IMR-90 (cell line): ENCODE measurements at regions not wholly inside any gene's neighbourhood (a gene's known extent, or its start where the extent isn't known, plus 50 kb on each side); places are given as distances from the start of the nearest gene placed in this dataset.

Experiments
- ATAC-seq: fragments of 200-7000 bp; cut with Tn5 transposase; 2 replicates; pipeline ENCODE4 v1.9.1; 2020; ENCODE audit warnings: low read depth, mild to moderate bottlenecking, moderate library complexity
- BruUV-seq: library from RNA; stranded (reverse); fragments of 400-500 nt; replicated peaks from 2 replicates; lab custom pipeline; 2021; lab: Mats Ljungman, UMichigan
- CTCF ChIA-PET: fragments of 300-600 bp; formaldehyde crosslinking; extraction: SDS; loops from one replicate; lab custom pipeline; 2021; ENCODE audit warnings: antibody characterized with exemption; lab: Yijun Ruan, JAX
- POLR2A ChIA-PET: fragments of 300-600 bp; sonication (Branson Sonifier 250); formaldehyde crosslinking; loops from one replicate; lab custom pipeline; 2022; ENCODE audit warnings: antibody characterized with exemption; ENCODE audit not compliant: unreplicated experiment; lab: Charles Lee
- DNase-seq: peaks from one replicate; pipeline ENCODE4 v3.0.0; 2013
- H2AFZ ChIP-seq: replicated peaks from 2 replicates; pipeline ENCODE3; 2013; ENCODE audit warnings: low read length, mild to moderate bottlenecking; ENCODE audit not compliant: poor library complexity
- H2AK5ac ChIP-seq: 2 replicates; pipeline ENCODE4 v1.6.1; 2013; ENCODE audit warnings: low read depth, low read length, inconsistent platforms
- H2AK9ac ChIP-seq: replicated peaks from 2 replicates; pipeline ENCODE3; 2013; ENCODE audit warnings: mild to moderate bottlenecking, low read depth, low read length, moderate library complexity; ENCODE audit not compliant: poor library complexity
- H2BK120ac ChIP-seq: 2 replicates; pipeline ENCODE4 v1.6.1; 2013; ENCODE audit warnings: low read depth, low read length, inconsistent platforms
- H2BK15ac ChIP-seq: 3 replicates; pipeline ENCODE4 v1.6.1; 2013; ENCODE audit warnings: low read depth, low read length, inconsistent platforms
- H2BK20ac ChIP-seq: 2 replicates; pipeline ENCODE4 v1.6.1; 2013; ENCODE audit warnings: low read depth, mild to moderate bottlenecking, inconsistent platforms, low read length, moderate library complexity
- H2BK5ac ChIP-seq: 2 replicates; pipeline ENCODE4 v1.6.1; 2013; ENCODE audit warnings: mild to moderate bottlenecking, low read depth, low read length, inconsistent platforms; ENCODE audit not compliant: poor library complexity, severe bottlenecking
- H3K14ac ChIP-seq: replicated peaks from 2 replicates; pipeline ENCODE4 v1.6.1; 2013; ENCODE audit warnings: low read depth, low read length, inconsistent platforms
- H3K18ac ChIP-seq: 2 replicates; pipeline ENCODE4 v1.6.1; 2013; ENCODE audit warnings: low read depth, low read length, control low read depth
- H3K23ac ChIP-seq: 2 replicates; pipeline ENCODE4 v1.6.1; 2013; ENCODE audit warnings: low read depth, low read length, inconsistent platforms
- H3K27ac ChIP-seq: 2 replicates; pipeline ENCODE4 v1.5.1; 2013; ENCODE audit warnings: mild to moderate bottlenecking, control low read depth, low read length; ENCODE audit not compliant: insufficient read depth
- H3K27me3 ChIP-seq: 2 replicates; pipeline ENCODE4 v1.6.1; 2013; ENCODE audit warnings: low read length; ENCODE audit not compliant: control insufficient read depth, insufficient read depth
- H3K36me3 ChIP-seq: 2 replicates; pipeline ENCODE4 v1.6.1; 2013; ENCODE audit warnings: low read length, mixed read lengths; ENCODE audit not compliant: control insufficient read depth, insufficient read depth
- H3K4ac ChIP-seq: 2 replicates; pipeline ENCODE4 v1.6.1; 2013; ENCODE audit warnings: low read depth, low read length, inconsistent platforms
- H3K4me1 ChIP-seq: 2 replicates; pipeline ENCODE4 v1.6.1; 2013; ENCODE audit warnings: low read length, mixed read lengths; ENCODE audit not compliant: control insufficient read depth, insufficient read depth
- H3K4me2 ChIP-seq: 2 replicates; pipeline ENCODE4 v1.6.1; 2013; ENCODE audit warnings: low read depth, mild to moderate bottlenecking, control low read depth, low read length, moderate library complexity
- H3K4me3 ChIP-seq: 2 replicates; pipeline ENCODE4 v1.5.1; 2013; ENCODE audit warnings: low read depth, mild to moderate bottlenecking, control low read depth, low read length, moderate library complexity; ENCODE audit not compliant: insufficient read depth
- H3K56ac ChIP-seq: 2 replicates; pipeline ENCODE4 v1.6.1; 2013; ENCODE audit warnings: low read length, inconsistent platforms; ENCODE audit not compliant: insufficient read depth; ENCODE audit errors: extremely low read depth
- H3K79me1 ChIP-seq, 2 experiments: 2 replicates each; pipeline ENCODE4 v1.6.1; 2013; ENCODE audit warnings: low read length in 2 of 2, inconsistent platforms in 1 of 2, low read depth in 1 of 2
- H3K9ac ChIP-seq: 2 replicates; pipeline ENCODE4 v1.6.1; 2013; ENCODE audit warnings: low read depth, low read length, control low read depth
- H3K9me1 ChIP-seq: 2 replicates; pipeline ENCODE4 v1.6.1; 2013; ENCODE audit warnings: low read length, inconsistent platforms; ENCODE audit not compliant: insufficient read depth
- H3K9me3 ChIP-seq: 2 replicates; pipeline ENCODE4 v1.6.1; 2013; ENCODE audit warnings: low read length; ENCODE audit not compliant: control insufficient read depth, insufficient read depth
- H4K20me1 ChIP-seq: 2 replicates; pipeline ENCODE4 v1.6.1; 2013; ENCODE audit warnings: low read length, inconsistent platforms; ENCODE audit not compliant: insufficient read depth
- H4K5ac ChIP-seq: 2 replicates; pipeline ENCODE4 v1.6.1; 2013; ENCODE audit warnings: mild to moderate bottlenecking, low read depth, low read length, control low read depth
- H4K8ac ChIP-seq, 2 experiments: 2 replicates each; pipeline ENCODE4 v1.6.1; 2013; ENCODE audit warnings: low read depth in 2 of 2, low read length in 2 of 2, control low read depth in 1 of 2, inconsistent platforms in 1 of 2
- H4K91ac ChIP-seq: 2 replicates; pipeline ENCODE4 v1.6.1; 2013; ENCODE audit warnings: low read depth, low read length, inconsistent platforms; ENCODE audit not compliant: insufficient read depth
- CHD1 ChIP-seq: IDR thresholded peaks from 2 replicates; pipeline ENCODE4 v1.6.1; 2012; ENCODE audit warnings: low read depth, low read length, improper control_type of control experiment
- CTCF ChIP-seq: conservative IDR thresholded peaks from 2 replicates; pipeline ENCODE4 v1.5.1; 2012; ENCODE audit warnings: mild to moderate bottlenecking, low read depth, low read length, improper control_type of control experiment
- MXI1 ChIP-seq: IDR thresholded peaks from 2 replicates; pipeline ENCODE4 v1.6.1; 2012; ENCODE audit warnings: low read depth, mild to moderate bottlenecking, low read length, moderate library complexity, borderline replicate concordance
- RAD21 ChIP-seq: IDR thresholded peaks from 2 replicates; pipeline ENCODE4 v1.6.1; 2012; ENCODE audit warnings: low read length, improper control_type of control experiment
- SMC3 ChIP-seq: fragments of 150-350 bp; IDR thresholded peaks from 2 replicates; pipeline ENCODE4 v1.6.1; 2016; ENCODE audit warnings: low read depth, mild to moderate bottlenecking, antibody characterized with exemption, low read length, moderate library complexity
- WGBS, 2 experiments: methylation state at CpG; one replicate each; pipeline versions ENCODE4 v1.1.5 to v1.1.7; 2013; ENCODE audit warnings: missing lambda C conversion rate in 2 of 2; ENCODE audit not compliant: insufficient read length in 1 of 2; ENCODE audit errors: extremely low coverage in 2 of 2; 5-methylcytosine and 5-hydroxymethylcytosine counted together
- dilution Hi-C: fragments of 300-500 bp; cut with HindIII; formaldehyde crosslinking; loops from one replicate; pipeline ENCODE4 v1.14.3; 2018; ENCODE audit warnings: low sequenced_read_pairs; ENCODE audit not compliant: unreplicated experiment
- in situ Hi-C: fragments of 300-500 bp; cut with MboI; formaldehyde crosslinking; loops from 3 replicates; pipeline ENCODE4 v1.14.3; 2019; ENCODE audit warnings: low sequenced_read_pairs, inconsistent platforms, mixed read lengths
- intact Hi-C: fragments of 100-400 bp; cut with micrococcal nuclease; formaldehyde crosslinking; loops from 2 replicates; pipeline ENCODE4 v1.10.0; 2022

DNA sequence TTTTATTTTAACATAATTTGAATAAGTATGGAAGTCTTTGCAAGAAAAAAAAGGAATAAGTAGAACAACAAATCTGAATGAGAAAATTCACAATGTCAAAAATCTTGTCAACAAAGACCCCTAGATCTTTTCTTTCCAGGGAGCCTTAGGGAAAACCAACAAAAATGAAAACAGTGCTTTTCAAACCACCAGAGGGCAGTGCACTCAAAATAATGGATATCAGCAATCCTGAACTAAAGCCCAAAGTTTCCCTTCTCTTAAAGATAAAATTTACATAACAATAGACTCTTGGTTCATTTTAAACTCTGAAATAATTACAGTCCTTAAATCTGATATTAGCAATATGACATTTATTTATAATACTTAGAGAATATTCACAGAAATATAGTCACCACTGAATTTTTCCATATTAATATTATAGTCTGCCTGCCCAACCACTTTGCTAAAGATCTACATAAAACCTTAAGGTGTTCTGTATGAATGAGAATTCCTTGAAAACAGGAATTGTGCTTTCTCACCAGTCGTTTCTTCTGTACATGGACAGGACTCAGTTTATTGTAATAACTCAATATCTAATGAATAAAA is 105.3 kb upstream of the BMP5 start:
- Histone ChIP-seq H4K91ac (no peak overlapping the region), H4K8ac (no peak overlapping the region), H3K27me3 (peaks cover 4% of the 10 kb centered on the region), H3K36me3 (no peaks in the 10 kb centered on the region), H3K4me2 (no peak overlapping the region), H2BK5ac (no peak overlapping the region), H2BK15ac (no peak overlapping the region), H3K4ac (no peak overlapping the region), H2AK9ac (no peak overlapping the region), H3K9me1 (no peaks in the 10 kb centered on the region), H4K5ac (no peak overlapping the region), H2BK120ac (no peak overlapping the region), H2AFZ (no peak overlapping the region), H3K27ac (no peak overlapping the region), H3K23ac (no peak overlapping the region), H4K20me1 (no peaks in the 10 kb centered on the region), H3K14ac (no peak overlapping the region), H3K56ac (no peak overlapping the region), H3K4me3 (no peak overlapping the region), H2BK20ac (no peak overlapping the region), H3K9ac (no peak overlapping the region), H3K9me3 (no peaks in the 10 kb centered on the region), H3K18ac (no peak overlapping the region), H3K4me1 (no peaks in the 10 kb centered on the region), H2AK5ac (no peak overlapping the region), H3K79me1 (no peaks in the 10 kb centered on the region)
- ChIA-PET POLR2A (no interaction called here), CTCF (no interaction called here)
- WGBS, 2 experiments: no CpG with 5 or more reads among the region's 1 CpG
- BruUV-seq: no TSS peak
- dilution Hi-C loops: no loop called here
- ATAC-seq: peak; percentile 56; the same call in 1 of the 2 replicates
- DNase-seq: peak; percentile 41
- TF ChIP-seq MXI1 (no peak), CTCF (peak; percentile 76), CHD1 (no peak), RAD21 (peak; percentile 80), SMC3 (peak; percentile 86)
- in situ Hi-C loops: loop anchor here (5.0 to 25.0 kb wide), 2 partner anchors 312 to 582 kb away; no protein-coding TSS in a partner anchor
- intact Hi-C loops: loop anchor here (1.0 kb wide), 1 partner anchor 312 kb away; no protein-coding TSS in a partner anchor
